T-helper 1 cell (primary cell): ENCODE measurements at regions not wholly inside any gene's neighbourhood (a gene's known extent, or its start where the extent isn't known, plus 50 kb on each side); places are given as distances from the start of the nearest gene placed in this dataset.
"Not testable (repeated sequence)": the region's sequence is repeated elsewhere in the genome, so short reads cannot be mapped to it uniquely, and the experiment has no call there.

Source experiments
- DNase-seq, 5 donors: peaks; one replicate each; pipeline ENCODE4 v3.0.0-alpha.2; 2012 to 2020

DNA sequence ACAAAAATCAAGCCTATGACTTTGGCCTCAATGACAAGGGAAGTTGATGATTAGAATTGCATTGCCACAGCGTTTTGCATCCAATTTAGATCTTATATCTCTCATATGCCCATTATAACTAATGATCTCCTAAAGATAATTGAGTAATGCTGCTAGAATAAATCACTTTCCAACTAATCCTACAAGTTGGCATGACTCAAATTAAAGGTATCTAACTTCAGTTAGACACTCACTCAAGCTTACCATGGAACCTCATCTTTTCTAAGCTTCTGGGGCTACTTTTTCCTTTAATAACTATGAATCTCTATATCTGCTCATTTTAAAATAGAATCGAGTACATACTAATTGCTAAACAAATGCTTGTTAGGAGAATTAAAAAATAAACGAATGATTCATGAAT lies 427.8 kb downstream of the BTG1 start:
- DNase-seq = no peak

DNA sequence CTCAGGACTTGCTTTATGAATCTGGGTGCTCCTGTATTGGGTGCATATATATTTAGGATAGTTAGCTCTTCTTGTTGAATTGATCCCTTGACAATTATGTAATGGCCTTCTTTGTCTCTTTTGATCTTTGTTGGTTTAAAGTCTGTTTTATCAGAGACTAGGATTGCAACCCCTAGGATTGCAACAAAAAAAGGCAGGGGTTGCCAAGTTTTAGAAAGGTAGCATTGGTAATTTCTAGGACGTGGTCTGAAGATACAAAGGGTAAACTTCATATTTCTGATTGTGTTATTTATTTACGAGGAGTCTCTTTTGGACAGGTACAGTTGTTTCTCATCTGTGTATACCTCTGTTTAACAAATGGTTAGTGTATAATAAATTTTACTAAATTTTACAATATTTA lies 433.7 kb downstream of the BTG1 start:
- DNase-seq = not testable (repeated sequence)

- no peak for DNase-seq
These were observed 439.2 kb downstream of the BTG1 start for GRCh38 chr12:91706466-91706865.

- DNase-seq = no peak
These were observed 441.2 kb downstream of the BTG1 start for GRCh38 chr12:91704446-91704845.

DNA sequence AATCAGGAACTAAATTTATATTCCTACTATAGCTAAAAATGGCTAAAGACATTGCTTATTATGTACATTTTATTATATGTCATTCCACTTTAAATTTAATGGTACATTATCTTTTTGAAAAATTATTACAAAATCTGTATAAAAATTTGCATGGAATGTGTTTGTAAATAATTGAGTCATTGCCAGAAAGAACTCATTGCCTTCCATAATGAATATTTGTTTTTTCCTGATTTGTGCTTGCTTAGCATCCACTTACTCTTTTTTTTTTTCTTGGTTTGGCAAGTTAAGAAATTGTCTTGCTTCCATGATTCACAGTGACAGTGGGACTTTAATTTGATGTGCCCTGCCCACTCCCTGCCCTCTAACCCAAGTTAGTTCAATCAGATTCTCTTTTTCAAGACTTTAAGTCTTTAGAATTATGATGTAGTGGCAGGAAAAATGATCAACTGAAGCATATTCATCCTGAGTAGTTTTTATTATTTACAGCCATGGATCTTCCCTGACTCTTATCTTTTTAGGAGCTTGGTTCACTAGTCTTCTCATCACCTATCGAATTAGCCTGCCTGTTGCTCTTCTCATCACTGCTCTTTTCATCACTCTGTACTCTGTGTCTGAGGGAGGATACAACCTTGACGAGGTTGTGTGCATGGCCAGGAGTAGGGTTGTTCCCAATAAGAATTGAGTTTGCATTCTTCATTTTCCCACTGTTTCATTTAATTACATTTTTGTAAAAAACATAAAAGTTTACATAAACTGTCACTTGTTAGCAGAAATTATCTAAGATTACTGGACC lies 442.0 kb downstream of the BTG1 start:
- DNase-seq = no peak

DNA sequence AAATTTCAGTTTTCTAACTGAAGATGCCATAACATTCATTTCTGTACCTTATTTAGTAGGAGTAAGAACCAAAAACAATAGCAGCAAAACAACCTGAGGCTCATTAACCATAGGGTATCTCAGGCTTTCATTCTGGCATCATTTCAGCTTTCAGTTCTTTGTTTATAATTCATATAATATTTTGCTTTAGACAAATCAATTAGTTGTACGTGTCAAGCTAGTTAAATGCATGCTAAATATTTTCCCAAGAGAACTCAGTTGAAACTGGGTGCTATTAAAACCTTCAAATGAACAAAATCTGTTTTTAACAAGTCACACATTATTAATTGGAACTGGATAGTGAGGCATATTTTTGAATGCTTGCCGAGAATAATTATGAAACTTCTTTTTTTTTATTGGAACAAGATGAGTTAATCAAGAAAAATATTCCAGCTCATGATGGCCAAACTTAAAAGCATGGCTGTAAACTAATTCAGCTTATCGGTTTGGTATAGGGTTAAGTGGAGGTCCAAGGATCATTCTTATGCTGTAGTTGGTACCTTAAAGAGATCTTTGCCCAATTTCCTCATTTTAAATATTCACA lies 442.7 kb downstream of the BTG1 start:
- no peak for DNase-seq

DNA sequence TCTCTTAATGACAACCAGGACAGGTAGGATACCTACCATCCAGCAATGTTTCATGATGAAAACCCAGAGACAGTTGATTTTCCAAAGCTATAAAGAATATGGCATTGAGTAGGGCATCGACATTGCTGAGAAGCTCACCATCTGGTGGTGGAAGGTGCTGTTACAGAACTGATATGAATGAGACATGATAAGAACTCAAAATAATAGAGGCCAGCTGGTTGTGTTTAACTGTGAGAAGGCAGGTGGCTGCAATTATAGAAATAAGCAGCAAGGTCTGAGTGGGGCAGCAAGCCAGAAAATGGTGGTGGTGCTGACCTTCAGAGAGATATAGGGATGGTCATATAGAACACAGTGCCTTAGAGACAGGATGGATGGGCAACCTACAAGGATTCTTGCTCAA lies 449.7 kb downstream of the BTG1 start:
- DNase-seq = no peak

- DNase-seq = not testable (repeated sequence)
These were observed 450.2 kb downstream of the BTG1 start for GRCh38 chr12:91695406-91695805.

DNA sequence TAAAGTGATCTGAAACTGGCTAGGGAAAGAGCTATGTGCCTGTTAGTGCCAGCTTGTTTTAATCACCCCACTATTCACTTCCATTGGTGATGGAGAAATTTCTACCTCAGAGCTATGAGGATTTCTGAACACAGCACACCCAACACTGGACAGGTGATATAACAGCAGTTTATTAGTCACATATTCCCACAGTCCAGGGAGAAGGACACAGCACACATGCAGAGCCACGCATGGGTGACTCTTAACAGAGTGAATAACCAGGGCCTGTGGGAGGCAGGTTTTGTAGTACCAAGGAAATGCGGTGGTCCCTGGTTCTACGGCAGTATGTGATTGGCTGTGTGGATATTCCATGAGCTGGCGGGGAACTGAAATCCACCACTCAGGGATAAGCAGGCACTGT lies 455.1 kb downstream of the BTG1 start:
- no peak for DNase-seq

DNA sequence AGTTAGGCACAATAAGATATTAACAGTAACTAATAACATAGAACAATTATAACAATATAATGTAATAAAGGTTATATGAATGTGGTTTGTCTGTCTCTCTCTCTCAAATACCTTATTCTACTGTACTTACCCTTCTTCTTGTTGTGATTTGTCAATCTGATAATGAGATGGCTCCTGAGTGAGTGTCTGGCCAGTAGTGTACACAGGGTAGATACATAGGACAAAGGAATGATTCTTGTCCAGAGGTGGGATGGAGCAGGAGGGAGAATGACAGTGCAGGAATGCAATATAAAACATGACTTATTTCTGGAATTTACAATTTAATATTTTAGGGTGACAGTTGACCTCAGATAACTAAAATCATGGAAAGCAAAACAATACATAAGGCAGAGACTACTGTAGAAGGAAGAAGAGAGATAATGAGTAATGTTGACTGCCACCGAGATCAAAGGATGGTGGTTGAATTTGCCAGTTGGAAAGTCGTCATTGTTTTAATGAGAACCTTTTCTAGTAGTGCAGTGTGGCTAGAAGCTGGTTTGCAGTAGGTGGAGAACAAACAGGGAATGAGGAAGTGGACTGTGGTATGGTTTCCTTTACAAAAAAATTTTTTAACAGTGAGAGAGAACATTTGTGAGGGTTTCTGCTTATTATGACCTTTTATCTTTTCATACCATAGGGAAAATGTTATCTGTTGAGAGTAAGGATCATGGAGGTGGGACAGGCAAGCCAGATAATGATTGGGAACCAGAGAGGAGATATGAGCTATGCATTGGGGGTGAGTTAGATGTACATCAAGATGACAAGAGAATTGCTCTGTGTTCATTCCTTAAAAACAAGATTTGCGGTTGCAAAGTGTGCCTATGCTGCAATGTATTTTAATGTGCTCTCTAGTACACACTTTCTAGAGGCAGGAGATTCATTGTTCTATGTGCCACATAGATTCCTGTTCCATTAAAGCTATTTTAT lies 458.3 kb downstream of the BTG1 start:
- peak in 2 of 5 donors; percentile 2 to 6 for DNase-seq

DNA sequence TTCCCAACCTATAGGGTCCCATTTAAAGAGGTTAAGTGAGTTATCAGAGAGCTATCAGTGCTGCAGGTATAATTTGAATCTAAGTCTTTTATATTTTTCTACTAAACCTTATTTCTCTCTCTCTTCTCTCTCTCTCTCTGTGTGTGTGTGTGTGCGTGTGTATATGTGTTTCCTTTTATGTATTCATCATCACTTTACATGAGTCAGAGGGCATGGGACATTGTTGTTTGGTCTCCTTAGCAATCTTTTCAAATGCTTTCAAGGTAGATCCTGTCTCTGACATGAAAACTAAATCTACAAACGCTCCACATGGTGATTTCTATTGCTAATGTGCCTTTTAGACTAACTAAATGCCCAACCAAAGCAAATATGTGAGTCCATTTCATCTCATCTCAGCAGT lies 459.7 kb downstream of the BTG1 start:
- no peak for DNase-seq

DNA sequence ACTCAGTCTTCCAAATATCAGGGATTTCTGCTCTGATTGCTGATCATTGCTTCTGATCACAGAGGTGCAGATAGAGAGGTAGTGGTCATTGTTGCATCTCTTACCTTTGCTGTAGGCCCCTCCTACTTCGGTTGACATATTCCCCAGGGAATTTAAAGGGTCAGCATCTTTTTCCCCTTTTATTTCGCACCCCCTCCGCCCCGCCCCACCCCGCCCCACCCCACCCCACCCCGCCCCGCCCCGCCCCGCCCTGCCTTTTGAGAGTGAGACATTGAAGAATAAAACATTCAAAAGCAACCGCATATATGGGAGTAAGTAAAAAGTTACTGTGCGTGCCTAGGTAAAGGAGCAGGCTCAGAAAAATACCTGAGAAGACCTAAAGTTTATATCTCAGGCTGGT lies 463.9 kb downstream of the BTG1 start:
- no peak for DNase-seq

DNA sequence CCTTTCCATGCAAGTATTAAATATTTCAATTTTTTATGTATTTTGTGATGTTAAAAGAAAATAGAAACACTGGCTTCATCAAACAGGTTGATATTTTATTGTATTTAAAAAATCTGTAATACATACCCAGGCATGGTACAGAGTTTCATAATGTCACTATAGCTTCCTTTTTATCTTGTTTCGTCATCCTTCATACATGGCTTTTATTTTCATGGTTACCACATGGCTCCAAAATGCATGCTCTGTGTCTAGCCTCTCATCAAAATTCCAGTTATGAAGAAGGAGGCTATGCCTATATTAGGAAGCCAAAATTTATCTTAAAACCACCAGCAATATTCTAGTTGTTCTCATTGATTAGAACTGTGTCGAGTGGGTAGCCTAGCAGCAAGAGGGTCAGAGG lies 464.8 kb downstream of the BTG1 start:
- DNase-seq = no peak

- no peak for DNase-seq
These were observed 468.1 kb downstream of the BTG1 start for GRCh38 chr12:91677556-91677955.

- DNase-seq = no peak
These were observed 470.2 kb downstream of the BTG1 start for GRCh38 chr12:91675401-91675800.

GRCh38 chr12:91672130-91672529 lies 473.5 kb downstream of the BTG1 start:
- no peak for DNase-seq

- no peak for DNase-seq
These were observed 478.0 kb downstream of the BTG1 start for GRCh38 chr12:91667694-91668093.

DNA sequence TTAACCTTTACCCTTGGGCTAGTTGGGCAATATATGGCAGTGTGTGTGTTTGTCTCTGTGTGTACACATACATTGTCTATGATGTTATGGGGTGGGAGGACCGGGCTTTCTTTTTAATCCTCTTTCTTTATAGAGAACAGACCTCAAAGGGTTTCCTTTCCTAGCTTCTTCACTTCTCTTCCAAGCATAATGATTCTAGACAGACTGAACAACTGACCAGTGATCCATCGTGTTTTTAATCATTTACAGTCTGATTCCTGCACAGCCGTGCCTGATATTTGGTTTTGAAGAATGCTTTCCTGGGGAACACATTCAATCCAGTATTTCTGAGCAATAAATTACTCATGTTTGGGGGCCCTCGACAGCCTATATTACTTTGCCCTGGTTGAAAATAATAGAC lies 481.1 kb upstream of the DCN start:
- no peak for DNase-seq

- DNase-seq = no peak
These were observed 480.7 kb upstream of the DCN start for GRCh38 chr12:91663310-91663709.

- DNase-seq = no peak
These were observed 479.4 kb upstream of the DCN start for GRCh38 chr12:91662021-91662420.

DNA sequence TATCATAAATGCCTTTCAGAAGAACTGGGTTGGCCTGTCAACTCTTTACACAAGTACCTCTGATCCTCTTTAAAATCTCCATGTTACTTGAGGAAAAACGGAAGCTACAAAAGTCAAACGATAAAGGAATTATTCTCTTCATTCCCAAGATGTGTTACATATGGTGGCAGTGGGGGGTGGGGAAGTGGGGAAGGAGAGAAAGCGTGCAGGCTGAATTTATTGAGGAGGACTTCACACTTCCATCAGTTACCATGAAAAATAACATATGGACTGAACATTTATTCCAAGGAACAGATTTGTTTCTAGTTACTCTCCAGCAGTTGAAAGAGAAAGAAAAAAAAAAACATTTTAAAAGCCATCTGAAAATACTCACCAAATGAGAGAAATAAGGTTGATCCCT lies 474.4 kb upstream of the DCN start:
- DNase-seq = no peak

GRCh38 chr12:91655966-91656365 lies 473.3 kb upstream of the DCN start:
- no peak for DNase-seq

DNA sequence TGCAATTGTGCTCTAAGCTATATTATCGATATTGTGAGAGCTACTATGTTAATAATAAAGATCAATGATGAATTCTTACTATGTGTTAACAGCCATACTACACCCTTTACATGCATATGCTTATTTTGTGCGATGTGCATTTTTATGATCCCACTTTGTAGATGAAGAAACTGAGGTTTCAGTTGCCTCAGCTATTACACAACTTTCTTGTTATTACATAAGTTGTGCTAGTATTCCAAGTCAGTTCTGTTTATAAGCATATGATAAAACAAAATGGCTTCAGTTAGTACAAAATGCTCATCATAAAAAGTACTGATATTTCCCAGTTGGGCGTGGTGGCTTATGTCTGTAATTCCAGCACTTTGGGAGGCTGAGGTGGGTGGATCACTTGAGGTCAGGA lies 471.5 kb upstream of the DCN start:
- DNase-seq = no peak

DNA sequence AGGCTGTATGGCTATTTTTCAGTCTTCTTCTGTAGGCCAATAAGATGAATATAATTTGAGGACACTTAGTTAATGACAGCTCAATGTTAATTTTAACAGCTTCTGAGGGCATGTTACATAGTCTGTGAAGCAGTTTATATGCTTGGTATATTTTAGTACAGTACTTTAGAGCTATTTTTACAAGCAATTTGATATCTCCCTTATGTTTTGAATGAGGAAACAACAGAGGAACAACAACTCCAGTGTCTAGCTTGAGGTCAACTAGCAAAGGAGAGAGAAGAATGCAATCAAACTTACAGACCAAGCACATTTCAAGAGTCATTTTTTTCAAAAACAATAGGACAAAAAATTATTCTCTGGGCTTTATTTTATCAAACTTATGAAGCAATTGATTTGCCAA lies 469.1 kb upstream of the DCN start:
- DNase-seq = no peak
